Suprapubic skin (tissue), 3 donors: ENCODE measurements at regions not wholly inside any gene's neighbourhood (a gene's known extent, or its start where the extent isn't known, plus 50 kb on each side); places are given as distances from the start of the nearest gene placed in this dataset.

Experiments
- CTCF ChIP-seq, 2 donors: fragments of 200-600 bp in 1 of 2; fragments of 450-650 bp in 1 of 2; sonication (generic) in 1 of 2; IDR thresholded peaks; one replicate each; pipeline ENCODE4 v1.5.1; 2016 to 2019; ENCODE audit warnings: antibody characterized with exemption in 2 of 2, mild to moderate bottlenecking in 1 of 2, moderate library complexity in 1 of 2
- POLR2A ChIP-seq, 2 donors: fragments of 450-650 bp; IDR thresholded peaks; one replicate each; pipeline ENCODE4 v1.6.1; 2017; ENCODE audit warnings: antibody characterized with exemption in 2 of 2, mild to moderate bottlenecking in 2 of 2, moderate library complexity in 2 of 2

GRCh38 chr1:106027871-106028270 lies 1028.6 kb upstream of the PRMT6 start:
- no peak for TF ChIP-seq CTCF (IDR thresholded peaks at IDR 0.05)
- no peak for TF ChIP-seq POLR2A (IDR thresholded peaks at IDR 0.05)
